ENCODE measurements at regions not wholly inside any gene's neighbourhood (a gene's known extent, or its start where the extent isn't known, plus 50 kb on each side); places are given as distances from the start of the nearest gene placed in this dataset.

DNA sequence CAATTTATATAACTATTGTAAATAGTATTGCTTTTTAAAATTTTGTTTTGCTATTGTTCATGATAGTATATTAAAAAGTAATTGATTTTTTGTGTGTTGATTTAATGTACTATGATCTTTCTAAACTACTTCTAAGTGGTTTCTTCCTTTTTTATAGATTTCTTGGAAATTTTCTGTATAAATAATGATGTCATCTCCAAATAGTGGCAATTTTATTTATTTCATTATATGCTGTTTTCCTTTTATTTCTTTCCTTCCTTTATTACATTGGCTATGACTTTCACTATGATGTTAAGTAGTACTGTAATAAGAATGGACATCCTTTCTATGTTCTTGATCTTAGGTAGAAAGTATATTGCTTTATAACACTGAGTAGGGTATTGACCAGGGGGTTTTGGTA is 451.5 kb upstream of the SPTLC3 start:
- in situ Hi-C loops (cut with MboI; ENCODE audit: low sequenced_read_pairs in 4 of 4) (no loop called here), intact Hi-C loops (cut with DNase I; ENCODE audit: low total_unique reads) (no loop called here)
- no peaks in the 10 kb centered on the region for H3K27me3 ChIP-seq
- no peak for ATAC-seq
- no peak for TF ChIP-seq POLR2A (IDR thresholded peaks at IDR 0.05)
- TF ChIP-seq, protein P1, sequence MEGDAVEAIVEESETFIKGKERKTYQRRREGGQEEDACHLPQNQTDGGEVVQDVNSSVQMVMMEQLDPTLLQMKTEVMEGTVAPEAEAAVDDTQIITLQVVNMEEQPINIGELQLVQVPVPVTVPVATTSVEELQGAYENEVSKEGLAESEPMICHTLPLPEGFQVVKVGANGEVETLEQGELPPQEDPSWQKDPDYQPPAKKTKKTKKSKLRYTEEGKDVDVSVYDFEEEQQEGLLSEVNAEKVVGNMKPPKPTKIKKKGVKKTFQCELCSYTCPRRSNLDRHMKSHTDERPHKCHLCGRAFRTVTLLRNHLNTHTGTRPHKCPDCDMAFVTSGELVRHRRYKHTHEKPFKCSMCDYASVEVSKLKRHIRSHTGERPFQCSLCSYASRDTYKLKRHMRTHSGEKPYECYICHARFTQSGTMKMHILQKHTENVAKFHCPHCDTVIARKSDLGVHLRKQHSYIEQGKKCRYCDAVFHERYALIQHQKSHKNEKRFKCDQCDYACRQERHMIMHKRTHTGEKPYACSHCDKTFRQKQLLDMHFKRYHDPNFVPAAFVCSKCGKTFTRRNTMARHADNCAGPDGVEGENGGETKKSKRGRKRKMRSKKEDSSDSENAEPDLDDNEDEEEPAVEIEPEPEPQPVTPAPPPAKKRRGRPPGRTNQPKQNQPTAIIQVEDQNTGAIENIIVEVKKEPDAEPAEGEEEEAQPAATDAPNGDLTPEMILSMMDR (IDR thresholded peaks at IDR 0.05 in 4 of 5, conservative IDR thresholded peaks at IDR 0.05 in 1 of 5): no peak
- H3K4me3 ChIP-seq: no peak overlapping the region
- no peaks in the 10 kb centered on the region for H3K4me1 ChIP-seq
- no peak overlapping the region for H3K27ac ChIP-seq
- no peaks in the 10 kb centered on the region for H3K9me3 ChIP-seq
- DNase-seq: no peak
- H3K36me3 ChIP-seq: no peaks in the 10 kb centered on the region

DNA sequence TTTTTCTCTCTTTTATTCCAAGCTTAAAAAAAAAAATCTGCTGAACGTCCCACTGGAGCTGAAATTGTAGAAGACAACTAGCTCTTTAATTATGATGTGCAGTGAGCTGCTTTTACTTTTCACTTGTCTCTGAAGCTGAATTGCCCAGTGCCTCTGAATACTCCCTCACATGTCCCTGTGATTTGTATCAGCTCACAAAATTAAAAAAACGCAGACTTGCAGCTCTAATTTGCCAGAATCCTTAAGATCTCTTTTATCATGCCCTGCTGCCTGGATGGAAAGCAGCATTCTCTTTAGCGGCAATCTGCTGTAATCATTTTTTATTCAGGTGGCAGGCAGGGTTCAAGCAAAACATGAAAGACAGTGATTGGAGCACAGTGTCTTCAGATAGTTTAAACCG is 443.8 kb upstream of the SPTLC3 start:
- intact Hi-C loops (cut with DNase I; ENCODE audit: low total_unique reads): no loop called here
- ATAC-seq: no peak

DNA sequence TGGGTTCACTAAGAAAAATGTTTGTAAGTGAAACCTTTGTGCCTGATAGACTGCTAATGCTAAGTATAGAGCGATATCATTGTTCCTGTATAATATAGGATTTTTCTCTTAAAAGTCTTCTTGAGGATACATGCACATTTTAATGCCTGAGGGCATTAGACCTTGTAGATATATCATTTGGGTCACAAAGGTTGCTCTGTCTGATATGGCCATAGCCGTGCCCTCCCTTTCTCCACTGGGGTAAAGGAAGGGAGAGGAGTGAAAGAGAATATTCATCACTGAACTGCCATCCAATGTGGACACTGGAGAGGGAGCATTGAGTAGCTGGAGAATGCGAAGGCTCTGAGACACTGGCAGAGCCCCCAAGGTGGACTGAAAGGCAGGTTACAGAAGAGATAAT is 442.2 kb upstream of the SPTLC3 start:
- Histone ChIP-seq H3K9me3 (no peaks in the 10 kb centered on the region), H3K36me3 (no peaks in the 10 kb centered on the region), H3K4me3 (no peak overlapping the region), H3K27me3 (no peaks in the 10 kb centered on the region), H3K4me1 (no peaks in the 10 kb centered on the region), H3K27ac (no peak overlapping the region)
- intact Hi-C loops (cut with DNase I; ENCODE audit: low total_unique reads): no loop called here
- ATAC-seq: no peak
- no peak for DNase-seq
- in situ Hi-C loops (cut with MboI; ENCODE audit: low sequenced_read_pairs in 4 of 4): no loop called here
- TF ChIP-seq, protein P1 (IDR thresholded peaks at IDR 0.05 in 4 of 5, conservative IDR thresholded peaks at IDR 0.05 in 1 of 5): no peak
- no peak for TF ChIP-seq POLR2A (IDR thresholded peaks at IDR 0.05)

More for the DNA sequence above, 443.8 kb upstream of the SPTLC3 start:
- H3K4me1 ChIP-seq: no peaks in the 10 kb centered on the region
- H3K36me3 ChIP-seq: no peaks in the 10 kb centered on the region
- in situ Hi-C loops (cut with MboI; ENCODE audit: low sequenced_read_pairs in 4 of 4): no loop called here
- H3K27me3 ChIP-seq: no peaks in the 10 kb centered on the region
- H3K9me3 ChIP-seq: no peaks in the 10 kb centered on the region
- H3K4me3 ChIP-seq: no peak overlapping the region
- TF ChIP-seq, protein P1 (IDR thresholded peaks at IDR 0.05 in 4 of 5, conservative IDR thresholded peaks at IDR 0.05 in 1 of 5): no peak
- TF ChIP-seq POLR2A (IDR thresholded peaks at IDR 0.05): no peak
- no peak overlapping the region for H3K27ac ChIP-seq
- DNase-seq: no peak

DNA sequence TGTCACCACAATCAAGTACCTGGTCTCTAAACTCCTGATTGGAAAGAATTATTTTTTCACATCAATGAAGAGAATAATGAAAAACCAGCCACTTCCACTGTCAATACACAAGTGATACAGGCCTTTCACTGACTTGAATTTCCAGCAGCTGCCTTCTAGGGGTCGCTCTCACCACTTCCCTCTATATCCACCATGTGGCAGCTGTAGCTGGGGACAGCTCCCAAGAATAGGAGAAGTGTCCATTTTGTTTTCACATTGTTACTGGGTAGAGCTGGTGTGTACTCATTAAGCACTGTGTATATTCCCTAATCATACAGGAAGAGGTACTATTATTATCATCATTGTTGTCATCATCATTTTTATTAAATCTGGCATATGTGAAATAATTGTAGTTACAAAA is 438.4 kb upstream of the SPTLC3 start:
- no peak for DNase-seq
- no peaks in the 10 kb centered on the region for H3K27me3 ChIP-seq
- H3K4me3 ChIP-seq: no peak overlapping the region
- no peaks in the 10 kb centered on the region for H3K9me3 ChIP-seq
- no peaks in the 10 kb centered on the region for H3K36me3 ChIP-seq
- in situ Hi-C loops (cut with MboI; ENCODE audit: low sequenced_read_pairs in 4 of 4) (no loop called here), intact Hi-C loops (cut with DNase I; ENCODE audit: low total_unique reads) (no loop called here)
- TF ChIP-seq POLR2A (IDR thresholded peaks at IDR 0.05): no peak
- TF ChIP-seq, protein P1 (IDR thresholded peaks at IDR 0.05 in 4 of 5, conservative IDR thresholded peaks at IDR 0.05 in 1 of 5): no peak
- H3K27ac ChIP-seq: no peak overlapping the region
- H3K4me1 ChIP-seq: no peaks in the 10 kb centered on the region
- no peak for ATAC-seq

DNA sequence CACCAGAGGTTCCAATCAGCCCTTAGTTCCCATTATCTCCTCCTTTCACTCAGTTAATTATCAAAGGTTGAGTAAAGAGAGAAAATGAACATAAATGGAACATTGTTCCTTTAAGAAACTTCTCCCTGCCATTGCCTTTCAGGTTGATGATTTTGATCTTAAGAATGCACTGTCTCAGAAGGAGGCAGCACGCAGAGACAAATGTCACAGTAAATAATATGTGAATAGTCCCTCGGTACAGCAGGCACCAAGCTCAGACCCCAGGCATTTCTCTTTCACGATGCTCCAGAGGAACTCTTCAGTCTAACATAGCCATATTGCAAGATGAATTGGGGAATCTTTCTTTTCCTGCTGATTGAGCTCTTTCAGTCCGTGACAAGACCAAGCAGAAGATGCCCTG is 435.3 kb upstream of the SPTLC3 start:
- Histone ChIP-seq H3K4me1 (no peaks in the 10 kb centered on the region), H3K9me3 (no peaks in the 10 kb centered on the region), H3K4me3 (no peak overlapping the region), H3K27ac (no peak overlapping the region), H3K27me3 (no peaks in the 10 kb centered on the region), H3K36me3 (no peaks in the 10 kb centered on the region)
- intact Hi-C loops (cut with DNase I; ENCODE audit: low total_unique reads): no loop called here
- TF ChIP-seq, protein P1 (IDR thresholded peaks at IDR 0.05 in 4 of 5, conservative IDR thresholded peaks at IDR 0.05 in 1 of 5): no peak
- no peak for TF ChIP-seq POLR2A (IDR thresholded peaks at IDR 0.05)
- ATAC-seq: no peak
- no peak for DNase-seq
- in situ Hi-C loops (cut with MboI; ENCODE audit: low sequenced_read_pairs in 4 of 4): no loop called here
